Non-pigmented ciliary epithelial cell (primary cell): ENCODE measurements at regions not wholly inside any gene's neighbourhood (a gene's known extent, or its start where the extent isn't known, plus 50 kb on each side); places are given as distances from the start of the nearest gene placed in this dataset.
"Not testable (repeated sequence)": the region's sequence is repeated elsewhere in the genome, so short reads cannot be mapped to it uniquely, and the experiment has no call there.

ENCODE experiments used
- DNase-seq: peaks from one replicate; pipeline ENCODE4 v3.0.0-alpha.2; 2010; ENCODE audit warnings: low read depth

GRCh38 chr11:116666673-116667249, 106.0 kb downstream of the BUD13 start:
- not testable (repeated sequence) for DNase-seq

- no peak for DNase-seq
These were observed 107.3 kb downstream of the BUD13 start for GRCh38 chr11:116665523-116665922.

GRCh38 chr11:116661056-116661455, 111.7 kb downstream of the BUD13 start:
- DNase-seq: no peak

GRCh38 chr11:116660011-116660410, 112.8 kb downstream of the BUD13 start:
- no peak for DNase-seq

GRCh38 chr11:116658876-116659535, 113.8 kb downstream of the BUD13 start:
- DNase-seq: no peak

- DNase-seq: no peak
These were observed 114.7 kb downstream of the BUD13 start for GRCh38 chr11:116657842-116658825.

GRCh38 chr11:116656011-116656410, 116.8 kb downstream of the BUD13 start:
- DNase-seq: no peak

GRCh38 chr11:116654526-116654925, 118.3 kb downstream of the BUD13 start:
- no peak for DNase-seq

- no peak for DNase-seq
These were observed 119.6 kb downstream of the BUD13 start for GRCh38 chr11:116653206-116653605.

GRCh38 chr11:116651737-116652237, 121.0 kb downstream of the BUD13 start:
- no peak for DNase-seq

GRCh38 chr11:116651098-116651736, 121.6 kb downstream of the BUD13 start:
- no peak for DNase-seq

GRCh38 chr11:116650052-116650451, 122.7 kb downstream of the BUD13 start:
- DNase-seq: no peak

- no peak for DNase-seq
These were observed 123.5 kb downstream of the BUD13 start for GRCh38 chr11:116649268-116649667.

GRCh38 chr11:116648247-116649174, 124.3 kb downstream of the BUD13 start:
- no peak for DNase-seq

- no peak for DNase-seq
These were observed 125.3 kb downstream of the BUD13 start for GRCh38 chr11:116647305-116648080.

GRCh38 chr11:116646191-116646590, 126.6 kb downstream of the BUD13 start:
- DNase-seq: no peak

- no peak for DNase-seq
These were observed 127.9 kb downstream of the BUD13 start for GRCh38 chr11:116644941-116645305.

- DNase-seq: no peak
These were observed 128.4 kb downstream of the BUD13 start for GRCh38 chr11:116644201-116644940.

GRCh38 chr11:116643521-116643920, 129.3 kb downstream of the BUD13 start:
- DNase-seq: no peak

GRCh38 chr11:116642902-116643301, 129.9 kb downstream of the BUD13 start:
- no peak for DNase-seq
